ENCODE measurements at regions not wholly inside any gene's neighbourhood (a gene's known extent, or its start where the extent isn't known, plus 50 kb on each side); places are given as distances from the start of the nearest gene placed in this dataset.

DNA sequence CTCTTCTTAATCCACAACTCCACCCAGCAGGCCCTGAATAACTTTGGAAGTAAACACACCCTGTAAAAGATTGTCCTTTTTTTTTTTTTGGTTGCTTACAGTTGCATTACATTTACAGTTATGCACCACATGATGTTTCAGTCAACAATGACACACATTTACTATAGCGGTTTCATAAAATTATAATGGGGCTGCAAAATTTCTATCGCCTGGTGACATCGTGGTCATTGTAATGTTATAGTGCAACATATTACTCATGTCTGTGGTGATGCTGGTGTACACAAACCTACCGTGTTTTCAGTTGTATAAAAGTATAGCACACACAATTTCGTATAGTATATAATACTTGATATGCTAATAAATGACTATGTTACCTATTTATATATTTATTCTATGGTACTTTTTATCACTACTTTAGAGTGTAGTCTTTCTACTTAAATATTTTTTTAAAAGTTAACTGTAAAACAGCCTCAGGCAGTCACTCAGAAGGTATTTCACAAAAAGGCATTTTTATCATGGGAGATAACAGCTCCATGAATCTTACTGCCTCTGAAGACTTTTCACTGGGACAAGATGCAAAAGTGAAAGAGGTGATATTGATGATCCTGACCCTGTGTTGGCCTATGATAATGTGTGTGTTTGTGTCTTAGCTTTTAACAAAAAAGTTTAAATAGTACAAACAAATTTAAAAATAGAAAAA, 695.4 kb upstream of the CDH18 start:
- TF ChIP-seq, protein P1, sequence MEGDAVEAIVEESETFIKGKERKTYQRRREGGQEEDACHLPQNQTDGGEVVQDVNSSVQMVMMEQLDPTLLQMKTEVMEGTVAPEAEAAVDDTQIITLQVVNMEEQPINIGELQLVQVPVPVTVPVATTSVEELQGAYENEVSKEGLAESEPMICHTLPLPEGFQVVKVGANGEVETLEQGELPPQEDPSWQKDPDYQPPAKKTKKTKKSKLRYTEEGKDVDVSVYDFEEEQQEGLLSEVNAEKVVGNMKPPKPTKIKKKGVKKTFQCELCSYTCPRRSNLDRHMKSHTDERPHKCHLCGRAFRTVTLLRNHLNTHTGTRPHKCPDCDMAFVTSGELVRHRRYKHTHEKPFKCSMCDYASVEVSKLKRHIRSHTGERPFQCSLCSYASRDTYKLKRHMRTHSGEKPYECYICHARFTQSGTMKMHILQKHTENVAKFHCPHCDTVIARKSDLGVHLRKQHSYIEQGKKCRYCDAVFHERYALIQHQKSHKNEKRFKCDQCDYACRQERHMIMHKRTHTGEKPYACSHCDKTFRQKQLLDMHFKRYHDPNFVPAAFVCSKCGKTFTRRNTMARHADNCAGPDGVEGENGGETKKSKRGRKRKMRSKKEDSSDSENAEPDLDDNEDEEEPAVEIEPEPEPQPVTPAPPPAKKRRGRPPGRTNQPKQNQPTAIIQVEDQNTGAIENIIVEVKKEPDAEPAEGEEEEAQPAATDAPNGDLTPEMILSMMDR (conservative IDR thresholded peaks at IDR 0.05 in 1 of 2, IDR thresholded peaks at IDR 0.05 in 1 of 2; ENCODE audit: low read depth in 1 of 2, low read length in 2 of 2) = no peak
- TF ChIP-seq EZH2 (IDR thresholded peaks at IDR 0.05; ENCODE audit: low read length, missing control alignments) = no peak

Data from fibroblast of lung (primary cell).